GM23248 (cell line): ENCODE measurements at regions not wholly inside any gene's neighbourhood (a gene's known extent, or its start where the extent isn't known, plus 50 kb on each side); places are given as distances from the start of the nearest gene placed in this dataset.

Experiments
- DNase-seq: peaks from one replicate; pipeline ENCODE4 v3.0.0-alpha.2; 2015
- H2AFZ ChIP-seq: fragments of 200-600 bp; sonication (generic); 2 replicates; pipeline ENCODE4 v1.6.1; 2016; ENCODE audit warnings: antibody characterized with exemption
- H3F3A ChIP-seq: fragments of 200-600 bp; sonication (generic); 2 replicates; pipeline ENCODE4 v1.6.1; 2016; ENCODE audit warnings: mild to moderate bottlenecking, antibody characterized with exemption, mixed run types; ENCODE audit not compliant: insufficient read depth
- H3K27ac ChIP-seq: fragments of 200-600 bp; sonication (generic); 2 replicates; pipeline ENCODE4 v1.5.1; 2016; ENCODE audit warnings: mild to moderate bottlenecking
- H3K27me3 ChIP-seq: fragments of 200-600 bp; sonication (generic); replicated peaks from 2 replicates; pipeline ENCODE4 v1.6.1; 2016; ENCODE audit warnings: mild to moderate bottlenecking; ENCODE audit not compliant: insufficient read depth
- H3K36me3 ChIP-seq: fragments of 200-600 bp; sonication (generic); 2 replicates; pipeline ENCODE4 v1.6.1; 2016; ENCODE audit warnings: low read depth, mild to moderate bottlenecking
- H3K4me1 ChIP-seq: fragments of 200-600 bp; sonication (generic); 2 replicates; pipeline ENCODE4 v1.6.1; 2016; ENCODE audit warnings: mild to moderate bottlenecking; ENCODE audit not compliant: insufficient read depth
- H3K4me2 ChIP-seq: fragments of 200-600 bp; sonication (generic); one replicate; pipeline ENCODE4 v1.6.1; 2016; ENCODE audit warnings: mild to moderate bottlenecking; ENCODE audit not compliant: unreplicated experiment
- H3K4me3 ChIP-seq: fragments of 200-600 bp; sonication (generic); 2 replicates; pipeline ENCODE4 v1.5.1; 2016; ENCODE audit warnings: mild to moderate bottlenecking
- H3K79me2 ChIP-seq: fragments of 200-600 bp; sonication (generic); 2 replicates; pipeline ENCODE4 v1.6.1; 2016; ENCODE audit warnings: mild to moderate bottlenecking; ENCODE audit not compliant: insufficient read depth
- H3K9ac ChIP-seq: fragments of 200-600 bp; sonication (generic); 2 replicates; pipeline ENCODE4 v1.6.1; 2016; ENCODE audit warnings: mild to moderate bottlenecking
- H3K9me2 ChIP-seq: fragments of 200-600 bp; sonication (generic); 2 replicates; pipeline ENCODE4 v1.6.1; 2016; ENCODE audit warnings: mixed run types, mild to moderate bottlenecking, moderate library complexity; ENCODE audit not compliant: insufficient read depth
- H3K9me3 ChIP-seq: fragments of 200-600 bp; sonication (generic); one replicate; pipeline ENCODE4 v1.6.1; 2017; ENCODE audit warnings: low read depth
- H4K20me1 ChIP-seq: fragments of 200-600 bp; sonication (generic); 2 replicates; pipeline ENCODE4 v1.6.0; 2016; ENCODE audit not compliant: insufficient read depth
- EZH2 ChIP-seq: fragments of 200-600 bp; sonication (generic); IDR thresholded peaks from 2 replicates; pipeline ENCODE4 v1.6.1; 2018; ENCODE audit warnings: antibody characterized with exemption, mild to moderate bottlenecking; ENCODE audit not compliant: insufficient read depth, poor library complexity, severe bottlenecking
- EZH2phosphoT487 ChIP-seq: fragments of 200-600 bp; sonication (generic); IDR thresholded peaks from 2 replicates; pipeline ENCODE4 v1.6.1; 2018; ENCODE audit warnings: antibody characterized with exemption, moderate library complexity, mild to moderate bottlenecking, low read depth; ENCODE audit not compliant: insufficient read depth
- WGBS, 2 experiments: methylation state at CpG; one replicate each; pipeline ENCODE4 v1.1.6; 2015 to 2017; ENCODE audit warnings: low lambda C conversion rate in 2 of 2, low coverage in 1 of 2; ENCODE audit errors: missing lambda C conversion rate in 2 of 2; 5-methylcytosine and 5-hydroxymethylcytosine counted together
- in situ Hi-C: fragments of 300-500 bp; cut with MboI; formaldehyde crosslinking; loops from 2 replicates; pipeline ENCODE4 v1.15.0; 2020

GRCh38 chr4:110367156-110367555 lies 108.8 kb upstream of the ENPEP start:
- H3K36me3 ChIP-seq = no peaks in the 10 kb centered on the region
- no peak for DNase-seq
- H3K27me3 ChIP-seq = peaks cover 31% of the 10 kb centered on the region
- H2AFZ ChIP-seq = no peak overlapping the region
- no peaks in the 10 kb centered on the region for H3F3A ChIP-seq
- H3K9me2 ChIP-seq = no peaks in the 10 kb centered on the region
- TF ChIP-seq EZH2phosphoT487 (no peak), EZH2 (no peak)
- no peaks in the 10 kb centered on the region for H3K9me3 ChIP-seq
- in situ Hi-C loops = no loop called here
- WGBS, 2 experiments = 44 to 55% methylated on average over 3 of the region's 3 CpGs
- no peaks in the 10 kb centered on the region for H4K20me1 ChIP-seq
- no peak overlapping the region for H3K27ac ChIP-seq
- H3K4me2 ChIP-seq = no peak overlapping the region
- H3K4me1 ChIP-seq = no peaks in the 10 kb centered on the region
- H3K4me3 ChIP-seq = no peak overlapping the region
- no peak overlapping the region for H3K9ac ChIP-seq
- H3K79me2 ChIP-seq = no peaks in the 10 kb centered on the region

- Histone ChIP-seq H3K9me3 (no peaks in the 10 kb centered on the region), H2AFZ (no peak overlapping the region), H3K27me3 (peaks cover 29% of the 10 kb centered on the region), H3K79me2 (no peaks in the 10 kb centered on the region), H3K4me1 (no peaks in the 10 kb centered on the region), H3K27ac (no peak overlapping the region), H3K9ac (no peak overlapping the region), H3K4me3 (no peak overlapping the region), H3F3A (no peaks in the 10 kb centered on the region), H3K4me2 (no peak overlapping the region), H3K9me2 (no peaks in the 10 kb centered on the region), H3K36me3 (no peaks in the 10 kb centered on the region), H4K20me1 (no peaks in the 10 kb centered on the region)
- no peak for TF ChIP-seq EZH2phosphoT487
- no peak for TF ChIP-seq EZH2
- DNase-seq = no peak
- 41% methylated on average over 1 of the region's 1 CpG for WGBS, 2 experiments
- in situ Hi-C loops = no loop called here
Measured at GRCh38 chr4:110365761-110366160, 110.2 kb upstream of the ENPEP start.

- WGBS, 2 experiments = 12 to 18% methylated on average over 3 of the region's 3 CpGs
- Histone ChIP-seq H3K27ac (no peak overlapping the region), H3K9me2 (no peaks in the 10 kb centered on the region), H2AFZ (no peak overlapping the region), H4K20me1 (no peaks in the 10 kb centered on the region), H3K4me1 (no peaks in the 10 kb centered on the region), H3K4me2 (no peak overlapping the region), H3K4me3 (no peak overlapping the region), H3K9me3 (no peaks in the 10 kb centered on the region), H3F3A (no peaks in the 10 kb centered on the region), H3K27me3 (peaks cover 29% of the 10 kb centered on the region), H3K9ac (no peak overlapping the region), H3K36me3 (no peaks in the 10 kb centered on the region), H3K79me2 (no peaks in the 10 kb centered on the region)
- DNase-seq = no peak
- in situ Hi-C loops = no loop called here
- TF ChIP-seq EZH2phosphoT487 (no peak), EZH2 (no peak)
Measured at GRCh38 chr4:110364911-110365520, 110.9 kb upstream of the ENPEP start.

- H2AFZ ChIP-seq = no peak overlapping the region
- H3K4me2 ChIP-seq = no peak overlapping the region
- DNase-seq = peak; percentile 29
Measured at GRCh38 chr4:110361921-110362320, 114.0 kb upstream of the ENPEP start.

GRCh38 chr4:110359076-110359475 lies 116.9 kb upstream of the ENPEP start:
- Histone ChIP-seq H3K9me2 (no peaks in the 10 kb centered on the region), H4K20me1 (no peaks in the 10 kb centered on the region), H3K9ac (no peak overlapping the region), H3K9me3 (no peaks in the 10 kb centered on the region), H3K4me3 (no peak overlapping the region), H3K4me2 (no peak overlapping the region), H3K27me3 (peaks cover 7% of the 10 kb centered on the region), H3K79me2 (no peaks in the 10 kb centered on the region), H2AFZ (no peak overlapping the region), H3K36me3 (no peaks in the 10 kb centered on the region), H3K27ac (no peak overlapping the region), H3F3A (no peaks in the 10 kb centered on the region), H3K4me1 (no peaks in the 10 kb centered on the region)
- DNase-seq = no peak
- WGBS, 2 experiments = 36 to 47% methylated on average over 1 of the region's 1 CpG
- TF ChIP-seq EZH2phosphoT487 = no peak
- TF ChIP-seq EZH2 = no peak
- in situ Hi-C loops = no loop called here

More at GRCh38 chr4:110361921-110362320, 114.0 kb upstream of the ENPEP start:
- H3K9ac ChIP-seq = no peak overlapping the region
- WGBS, 2 experiments = 1 to 4% methylated on average over 2 of the region's 2 CpGs
- H4K20me1 ChIP-seq = no peaks in the 10 kb centered on the region
- H3K27me3 ChIP-seq = peaks cover 26% of the 10 kb centered on the region
- no peaks in the 10 kb centered on the region for H3K79me2 ChIP-seq
- no peaks in the 10 kb centered on the region for H3K9me3 ChIP-seq
- TF ChIP-seq EZH2phosphoT487 (no peak), EZH2 (no peak)
- H3F3A ChIP-seq = no peaks in the 10 kb centered on the region
- H3K27ac ChIP-seq = no peak overlapping the region
- in situ Hi-C loops = no loop called here
- H3K4me1 ChIP-seq = no peaks in the 10 kb centered on the region
- H3K4me3 ChIP-seq = no peak overlapping the region
- no peaks in the 10 kb centered on the region for H3K36me3 ChIP-seq
- H3K9me2 ChIP-seq = no peaks in the 10 kb centered on the region
